ENCODE measurements at regions not wholly inside any gene's neighbourhood (a gene's known extent, or its start where the extent isn't known, plus 50 kb on each side); places are given as distances from the start of the nearest gene placed in this dataset.

- Histone ChIP-seq H3K36me3 (ENCODE audit: insufficient read depth, low read length) (no peaks in the 10 kb centered on the region), H3K9me3 (ENCODE audit: control insufficient read depth, insufficient read depth, low read length) (no peaks in the 10 kb centered on the region), H3K9ac (ENCODE audit: low read depth, low read length) (no peak overlapping the region), H3K4me1 (ENCODE audit: insufficient read depth, low read length) (0 out of 2 replicates have a peak, but pooled peaks cover 8% of the 10 kb centered on the region)
Observed at GRCh38 chr9:28215536-28216299, 642.4 kb upstream of the C9orf72 start.

- Histone ChIP-seq H3K9ac (ENCODE audit: low read depth, low read length) (no peak overlapping the region), H3K9me3 (ENCODE audit: control insufficient read depth, insufficient read depth, low read length) (no peaks in the 10 kb centered on the region), H3K4me1 (ENCODE audit: insufficient read depth, low read length) (peaks cover 11% of the 10 kb centered on the region; the same call in 1 of the 2 replicates), H3K36me3 (ENCODE audit: insufficient read depth, low read length) (no peaks in the 10 kb centered on the region)
Observed at GRCh38 chr9:28232686-28233085, 659.4 kb upstream of the C9orf72 start.

GRCh38 chr9:28234133-28234893, 661.0 kb upstream of the C9orf72 start:
- Histone ChIP-seq H3K4me1 (ENCODE audit: insufficient read depth, low read length) (peaks cover 11% of the 10 kb centered on the region; the same call in 1 of the 2 replicates), H3K36me3 (ENCODE audit: insufficient read depth, low read length) (no peaks in the 10 kb centered on the region), H3K9me3 (ENCODE audit: control insufficient read depth, insufficient read depth, low read length) (no peaks in the 10 kb centered on the region), H3K9ac (ENCODE audit: low read depth, low read length) (no peak overlapping the region)

- H3K9ac ChIP-seq (ENCODE audit: low read depth, low read length) = no peak overlapping the region
- H3K4me1 ChIP-seq (ENCODE audit: insufficient read depth, low read length) = peaks cover 11% of the 10 kb centered on the region; the same call in 1 of the 2 replicates
- no peaks in the 10 kb centered on the region for H3K36me3 ChIP-seq (ENCODE audit: insufficient read depth, low read length)
- no peaks in the 10 kb centered on the region for H3K9me3 ChIP-seq (ENCODE audit: control insufficient read depth, insufficient read depth, low read length)
Observed at GRCh38 chr9:28234894-28235277, 661.6 kb upstream of the C9orf72 start.

GRCh38 chr9:28249424-28249823, 676.1 kb upstream of the C9orf72 start:
- Histone ChIP-seq H3K36me3 (ENCODE audit: insufficient read depth, low read length) (no peaks in the 10 kb centered on the region), H3K4me1 (ENCODE audit: insufficient read depth, low read length) (no peaks in the 10 kb centered on the region), H3K9me3 (ENCODE audit: control insufficient read depth, insufficient read depth, low read length) (no peaks in the 10 kb centered on the region), H3K9ac (ENCODE audit: low read depth, low read length) (no peak overlapping the region)

- Histone ChIP-seq H3K36me3 (ENCODE audit: insufficient read depth, low read length) (no peaks in the 10 kb centered on the region), H3K4me1 (ENCODE audit: insufficient read depth, low read length) (peaks cover under 1% of the 10 kb centered on the region; the same call in 1 of the 2 replicates), H3K9me3 (ENCODE audit: control insufficient read depth, insufficient read depth, low read length) (no peaks in the 10 kb centered on the region), H3K9ac (ENCODE audit: low read depth, low read length) (no peak overlapping the region)
Observed at GRCh38 chr9:28255174-28255573, 681.9 kb upstream of the C9orf72 start.

GRCh38 chr9:28260330-28260729, 687.0 kb upstream of the C9orf72 start:
- H3K9ac ChIP-seq (ENCODE audit: low read depth, low read length) = no peak overlapping the region
- no peaks in the 10 kb centered on the region for H3K9me3 ChIP-seq (ENCODE audit: control insufficient read depth, insufficient read depth, low read length)
- peaks cover 5% of the 10 kb centered on the region; the same call in 1 of the 2 replicates for H3K4me1 ChIP-seq (ENCODE audit: insufficient read depth, low read length)
- no peaks in the 10 kb centered on the region for H3K36me3 ChIP-seq (ENCODE audit: insufficient read depth, low read length)

- H3K36me3 ChIP-seq (ENCODE audit: insufficient read depth, low read length) = no peaks in the 10 kb centered on the region
- H3K4me1 ChIP-seq (ENCODE audit: insufficient read depth, low read length) = peaks cover 5% of the 10 kb centered on the region; the same call in 1 of the 2 replicates
- H3K9ac ChIP-seq (ENCODE audit: low read depth, low read length) = no peak overlapping the region
- no peaks in the 10 kb centered on the region for H3K9me3 ChIP-seq (ENCODE audit: control insufficient read depth, insufficient read depth, low read length)
Observed at GRCh38 chr9:28264368-28264767, 691.1 kb upstream of the C9orf72 start.

GRCh38 chr9:28267351-28267750, 694.1 kb upstream of the C9orf72 start:
- H3K4me1 ChIP-seq (ENCODE audit: insufficient read depth, low read length) = no peaks in the 10 kb centered on the region
- no peaks in the 10 kb centered on the region for H3K36me3 ChIP-seq (ENCODE audit: insufficient read depth, low read length)
- H3K9me3 ChIP-seq (ENCODE audit: control insufficient read depth, insufficient read depth, low read length) = no peaks in the 10 kb centered on the region
- no peak overlapping the region for H3K9ac ChIP-seq (ENCODE audit: low read depth, low read length)

- H3K9ac ChIP-seq (ENCODE audit: low read depth, low read length) = no peak overlapping the region
- no peaks in the 10 kb centered on the region for H3K36me3 ChIP-seq (ENCODE audit: insufficient read depth, low read length)
- no peaks in the 10 kb centered on the region for H3K9me3 ChIP-seq (ENCODE audit: control insufficient read depth, insufficient read depth, low read length)
Observed at GRCh38 chr9:28270156-28270555, 696.9 kb upstream of the C9orf72 start.

GRCh38 chr9:28272127-28272526, 698.8 kb upstream of the C9orf72 start:
- Histone ChIP-seq H3K36me3 (ENCODE audit: insufficient read depth, low read length) (no peaks in the 10 kb centered on the region), H3K4me1 (ENCODE audit: insufficient read depth, low read length) (no peaks in the 10 kb centered on the region), H3K9me3 (ENCODE audit: control insufficient read depth, insufficient read depth, low read length) (no peaks in the 10 kb centered on the region), H3K9ac (ENCODE audit: low read depth, low read length) (no peak overlapping the region)

More at GRCh38 chr9:28270156-28270555, 696.9 kb upstream of the C9orf72 start:
- H3K4me1 ChIP-seq (ENCODE audit: insufficient read depth, low read length) = no peaks in the 10 kb centered on the region

GRCh38 chr9:28287455-28287854, 714.2 kb upstream of the C9orf72 start:
- Histone ChIP-seq H3K9ac (ENCODE audit: low read depth, low read length) (no peak overlapping the region), H3K9me3 (ENCODE audit: control insufficient read depth, insufficient read depth, low read length) (peaks cover 8% of the 10 kb centered on the region)

GRCh38 chr9:28289746-28290145, 716.5 kb upstream of the C9orf72 start:
- H3K4me1 ChIP-seq (ENCODE audit: insufficient read depth, low read length) = peaks cover 6% of the 10 kb centered on the region; the same call in 1 of the 2 replicates
- no peaks in the 10 kb centered on the region for H3K36me3 ChIP-seq (ENCODE audit: insufficient read depth, low read length)
- H3K9me3 ChIP-seq (ENCODE audit: control insufficient read depth, insufficient read depth, low read length) = peaks cover 8% of the 10 kb centered on the region
- H3K9ac ChIP-seq (ENCODE audit: low read depth, low read length) = no peak overlapping the region

More at GRCh38 chr9:28287455-28287854, 714.2 kb upstream of the C9orf72 start:
- Histone ChIP-seq H3K36me3 (ENCODE audit: insufficient read depth, low read length) (no peaks in the 10 kb centered on the region), H3K4me1 (ENCODE audit: insufficient read depth, low read length) (peaks cover 6% of the 10 kb centered on the region; the same call in 1 of the 2 replicates)

GRCh38 chr9:28293369-28294090, 720.2 kb upstream of the C9orf72 start:
- Histone ChIP-seq H3K4me1 (ENCODE audit: insufficient read depth, low read length) (peaks cover 6% of the 10 kb centered on the region; the same call in 1 of the 2 replicates), H3K36me3 (ENCODE audit: insufficient read depth, low read length) (no peaks in the 10 kb centered on the region), H3K9ac (ENCODE audit: low read depth, low read length) (no peak overlapping the region), H3K9me3 (ENCODE audit: control insufficient read depth, insufficient read depth, low read length) (peaks cover 8% of the 10 kb centered on the region)
